K562 (cell line): ENCODE measurements at regions not wholly inside any gene's neighbourhood (a gene's known extent, or its start where the extent isn't known, plus 50 kb on each side); places are given as distances from the start of the nearest gene placed in this dataset.

Experiments used
- ATAC-seq: fragments of 200-7000 bp; cut with Tn5 transposase; 3 replicates; pipeline ENCODE4 v1.9.1; 2020; ENCODE audit warnings: moderate library complexity
- BruUV-seq: library from RNA; stranded (reverse); fragments of 400-500 nt; replicated peaks from 2 replicates; lab custom pipeline; 2021; lab: Mats Ljungman, UMichigan
- CTCF ChIA-PET: fragments of 300-600 bp; formaldehyde crosslinking; extraction: SDS; loops from one replicate; lab custom pipeline; 2021; ENCODE audit warnings: low intra/inter-chr PET ratio; lab: Yijun Ruan, JAX
- POLR2A ChIA-PET: fragments of 300-600, 350-650 bp; sonication (Branson Sonifier 250); formaldehyde crosslinking; extraction: SDS; loops from one replicate; lab custom pipeline; 2021; ENCODE audit warnings: antibody characterized with exemption, inconsistent platforms; lab: Yijun Ruan, JAX
- DNase-seq, 4 experiments: peaks; one replicate each; pipeline versions ENCODE4 v3.0.0 to v3.0.0-alpha.2; 2011 to 2018; ENCODE audit warnings: low spot score in 3 of 4, mixed read lengths in 3 of 4; ENCODE audit errors: extremely low read depth in 1 of 4
- FAIRE-seq: peaks from 2 replicates; lab custom pipeline; 2011; peaks lifted over from hg19 to GRCh38; lab: Jason Lieb, UNC
- H2AFZ ChIP-seq: 2 replicates; pipeline ENCODE4 v1.6.0; 2011; ENCODE audit warnings: low read depth, low read length, control low read depth, inconsistent platforms
- H3K27ac ChIP-seq: fragments of 200-600 bp; 3 replicates; pipeline ENCODE4 v1.8.0; 2011; ENCODE audit warnings: low read depth, mild to moderate bottlenecking, control low read depth, inconsistent platforms, low read length, moderate library complexity, mixed read lengths; ENCODE audit errors: extremely low read depth
- H3K27me3 ChIP-seq, 2 experiments: fragments of 300-600 bp in 1 of 2; 2 replicates in 1 of 2; 3 replicates in 1 of 2; pipeline versions ENCODE4 v1.6.0 to v1.8.0; 2011; ENCODE audit warnings: inconsistent platforms in 2 of 2, low read length in 2 of 2, mild to moderate bottlenecking in 1 of 2, mixed read lengths in 1 of 2, moderate library complexity in 1 of 2; ENCODE audit not compliant: control insufficient read depth in 2 of 2, insufficient read depth in 2 of 2
- H3K36me3 ChIP-seq: fragments of 300-600 bp; 3 replicates; pipeline ENCODE4 v1.8.0; 2011; ENCODE audit warnings: mild to moderate bottlenecking, low read length, inconsistent platforms; ENCODE audit not compliant: control insufficient read depth, insufficient read depth
- H3K4me1 ChIP-seq, 2 experiments: fragments of 200-600 bp in 1 of 2; replicated peaks in 1 of 2; 2 replicates in 1 of 2; 3 replicates in 1 of 2; pipeline versions ENCODE4 v1.5.1 to v1.8.0; 2011; ENCODE audit warnings: inconsistent platforms in 2 of 2, low read length in 2 of 2, mild to moderate bottlenecking in 1 of 2, mixed read lengths in 1 of 2, moderate library complexity in 1 of 2; ENCODE audit not compliant: control insufficient read depth in 2 of 2, insufficient read depth in 2 of 2
- H3K4me2 ChIP-seq: 2 replicates; pipeline ENCODE4 v1.6.1; 2011; ENCODE audit warnings: low read length, control low read depth, inconsistent platforms, mixed read lengths; ENCODE audit not compliant: insufficient read depth
- H3K4me3 ChIP-seq: fragments of 200-600 bp; sonication (generic), shearing (Covaris generic); 2 replicates; pipeline ENCODE4 v1.5.1; 2016; ENCODE audit warnings: control low read depth, inconsistent platforms
- H3K79me2 ChIP-seq: fragments of 200-600 bp; 3 replicates; pipeline ENCODE4 v1.8.0; 2011; ENCODE audit warnings: low read length, inconsistent platforms; ENCODE audit not compliant: control insufficient read depth, insufficient read depth
- H3K9ac ChIP-seq, 2 experiments: 2 replicates each; pipeline versions ENCODE4 v1.6.0 to v1.6.1; 2011; ENCODE audit warnings: low read depth in 2 of 2, low read length in 2 of 2, control low read depth in 1 of 2, inconsistent platforms in 1 of 2, mild to moderate bottlenecking in 1 of 2, mixed read lengths in 1 of 2; ENCODE audit not compliant: insufficient read depth in 1 of 2
- H3K9me1 ChIP-seq: one replicate; pipeline ENCODE4 v1.6.0; 2011; ENCODE audit warnings: inconsistent platforms, mild to moderate bottlenecking, low read length, moderate library complexity; ENCODE audit not compliant: control insufficient read depth, insufficient read depth
- H3K9me3 ChIP-seq: replicated peaks from 2 replicates; pipeline ENCODE4 v1.5.1; 2011; ENCODE audit warnings: low read depth, low read length, inconsistent platforms; ENCODE audit not compliant: control insufficient read depth, insufficient read depth
- H4K20me1 ChIP-seq: replicated peaks from 2 replicates; pipeline ENCODE4 v1.6.1; 2011; ENCODE audit warnings: low read length, inconsistent platforms, mixed read lengths; ENCODE audit not compliant: control insufficient read depth, insufficient read depth
- BRD4 ChIP-seq: fragments of 200-600 bp; sonication (generic); IDR thresholded peaks from 2 replicates; pipeline ENCODE4 v1.6.1; 2017; ENCODE audit warnings: inconsistent platforms
- CHD4 ChIP-seq: fragments of 200-600 bp; sonication (generic); IDR thresholded peaks from 3 replicates; pipeline ENCODE4 v1.6.1; 2012; ENCODE audit warnings: low read depth, mild to moderate bottlenecking, mixed read lengths, low read length, inconsistent platforms; ENCODE audit not compliant: insufficient read depth, insufficient replicate concordance, poor library complexity, severe bottlenecking
- DMBX1 ChIP-seq: fragments of 250-450 bp; sonication (Bioruptor Pico); IDR thresholded peaks from 2 replicates; pipeline ENCODE4 v1.8.0; 2022; ENCODE audit warnings: inconsistent platforms, mild to moderate bottlenecking, moderate library complexity, borderline replicate concordance
- MYBL2 ChIP-seq, 2 experiments: fragments of 450-650 bp in 1 of 2; sonication (generic) in 1 of 2; formaldehyde crosslinking in 1 of 2; IDR thresholded peaks; 2 replicates each; pipeline versions ENCODE4 v1.6.1 to v1.8.1; 2017 to 2022; ENCODE audit warnings: borderline replicate concordance in 1 of 2, inconsistent platforms in 1 of 2, low read depth in 1 of 2, mild to moderate bottlenecking in 1 of 2, missing genetic modification reagents in 1 of 2, moderate library complexity in 1 of 2
- NR1H2 ChIP-seq: sonication (generic); formaldehyde crosslinking; IDR thresholded peaks from 2 replicates; pipeline ENCODE4 v1.4.0; 2020; ENCODE audit warnings: mild to moderate bottlenecking, missing genetic modification reagents
- TAF7 ChIP-seq: fragments of 450-650 bp; IDR thresholded peaks from 2 replicates; pipeline ENCODE4 v1.6.1; 2016; ENCODE audit warnings: missing genetic modification characterization, missing compliant biosample characterization
- U2AF1 ChIP-seq: fragments of 200-400 bp; formaldehyde crosslinking; optimal IDR thresholded peaks from 2 replicates; pipeline ENCODE3; 2017; ENCODE audit warnings: mild to moderate bottlenecking, low read depth, low read length, moderate library complexity
- YBX1 ChIP-seq: fragments of 450-650 bp; IDR thresholded peaks from 2 replicates; pipeline ENCODE4 v1.7.1; 2016; ENCODE audit warnings: mild to moderate bottlenecking
- ZC3H4 ChIP-seq: sonication (generic); formaldehyde crosslinking; IDR thresholded peaks from 2 replicates; pipeline ENCODE4 v1.9.0; 2021; ENCODE audit warnings: missing genetic modification reagents, borderline replicate concordance
- ZKSCAN3 ChIP-seq: fragments of 250-450 bp; sonication (Bioruptor Pico); IDR thresholded peaks from 2 replicates; pipeline ENCODE4 v1.4.0; 2020
- ZNF146 ChIP-seq: IDR thresholded peaks from one replicate; pipeline ENCODE4 v1.6.1; 2018; ENCODE audit warnings: missing compliant biosample characterization; ENCODE audit not compliant: unreplicated experiment
- ZNF224 ChIP-seq: sonication (generic); formaldehyde crosslinking; IDR thresholded peaks from 2 replicates; pipeline ENCODE4 v1.8.0; 2022; ENCODE audit warnings: mild to moderate bottlenecking, missing genetic modification reagents
- WGBS: fragments of 100-300 bp; shearing (Covaris generic); methylation state at CpG from one replicate; pipeline ENCODE4 v1.1.6; 2016; ENCODE audit warnings: low coverage, mixed read lengths; ENCODE audit not compliant: insufficient coverage; ENCODE audit errors: missing lambda C conversion rate; 5-methylcytosine and 5-hydroxymethylcytosine counted together
- in situ Hi-C: fragments of 300-500 bp; cut with MboI; formaldehyde crosslinking; loops from 4 replicates; pipeline ENCODE4 v1.15.0; 2018; ENCODE audit warnings: inconsistent platforms, mixed read lengths
- intact Hi-C: fragments of 100-400 bp; cut with micrococcal nuclease; formaldehyde crosslinking; loops from 2 replicates; pipeline ENCODE4 v1.14.2; 2022
- TF ChIP-seq, protein P1 (sequence below): fragments of 250-450 bp; sonication (Bioruptor Pico); IDR thresholded peaks from 2 replicates; pipeline ENCODE4 v1.9.0; 2021; ENCODE audit warnings: mild to moderate bottlenecking
- TF ChIP-seq, protein P2 (sequence below): fragments of 450-650 bp; formaldehyde crosslinking; IDR thresholded peaks from 2 replicates; pipeline ENCODE4 v1.4.0; 2020; ENCODE audit warnings: mild to moderate bottlenecking, moderate library complexity
- TF ChIP-seq, protein P3 (sequence below): fragments of 250-450 bp; sonication (Bioruptor Pico); IDR thresholded peaks from 2 replicates; pipeline ENCODE4 v1.5.0; 2021; ENCODE audit warnings: mild to moderate bottlenecking, moderate library complexity
- TF ChIP-seq, protein P4 (sequence below): fragments of 450-650 bp; conservative IDR thresholded peaks from 2 replicates; pipeline ENCODE4 v1.6.1; 2016; ENCODE audit warnings: missing genetic modification characterization, low read depth, mild to moderate bottlenecking, control low read depth, missing compliant biosample characterization

DNA sequence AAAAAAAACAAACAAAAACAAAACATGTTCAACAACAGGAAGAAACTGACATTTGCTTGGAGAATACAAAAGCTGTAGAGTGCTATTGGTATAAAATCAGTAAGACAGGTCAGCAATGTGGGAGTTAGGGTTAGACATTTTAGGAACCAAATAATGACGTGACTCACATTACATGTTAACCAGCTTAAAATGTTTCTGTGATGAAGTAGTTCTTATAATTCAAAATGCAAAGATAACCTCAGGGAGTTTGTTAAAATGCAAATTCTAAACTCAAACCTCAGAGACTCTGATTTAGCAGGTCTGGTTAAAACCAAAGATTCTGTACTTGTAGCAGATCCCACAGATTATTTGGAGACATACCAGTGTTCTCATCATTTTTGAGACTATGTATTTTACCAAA, 549.4 kb upstream of the SLITRK1 start (continued):
- TF ChIP-seq, protein P1, sequence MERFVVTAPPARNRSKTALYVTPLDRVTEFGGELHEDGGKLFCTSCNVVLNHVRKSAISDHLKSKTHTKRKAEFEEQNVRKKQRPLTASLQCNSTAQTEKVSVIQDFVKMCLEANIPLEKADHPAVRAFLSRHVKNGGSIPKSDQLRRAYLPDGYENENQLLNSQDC (CRISPR knock-in tag) = no peak
- TF ChIP-seq MYBL2 (IDR thresholded peaks at IDR 0.05; ENCODE audit: low read depth) = no peak
- no peak for TF ChIP-seq MYBL2 (CRISPR knock-in tag; IDR thresholded peaks at IDR 0.05; ENCODE audit: borderline replicate concordance)
- no peak for TF ChIP-seq ZC3H4 (CRISPR knock-in tag)
- TF ChIP-seq, protein P2, sequence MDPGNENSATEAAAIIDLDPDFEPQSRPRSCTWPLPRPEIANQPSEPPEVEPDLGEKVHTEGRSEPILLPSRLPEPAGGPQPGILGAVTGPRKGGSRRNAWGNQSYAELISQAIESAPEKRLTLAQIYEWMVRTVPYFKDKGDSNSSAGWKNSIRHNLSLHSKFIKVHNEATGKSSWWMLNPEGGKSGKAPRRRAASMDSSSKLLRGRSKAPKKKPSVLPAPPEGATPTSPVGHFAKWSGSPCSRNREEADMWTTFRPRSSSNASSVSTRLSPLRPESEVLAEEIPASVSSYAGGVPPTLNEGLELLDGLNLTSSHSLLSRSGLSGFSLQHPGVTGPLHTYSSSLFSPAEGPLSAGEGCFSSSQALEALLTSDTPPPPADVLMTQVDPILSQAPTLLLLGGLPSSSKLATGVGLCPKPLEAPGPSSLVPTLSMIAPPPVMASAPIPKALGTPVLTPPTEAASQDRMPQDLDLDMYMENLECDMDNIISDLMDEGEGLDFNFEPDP (CRISPR knock-in tag) = no peak

DNA sequence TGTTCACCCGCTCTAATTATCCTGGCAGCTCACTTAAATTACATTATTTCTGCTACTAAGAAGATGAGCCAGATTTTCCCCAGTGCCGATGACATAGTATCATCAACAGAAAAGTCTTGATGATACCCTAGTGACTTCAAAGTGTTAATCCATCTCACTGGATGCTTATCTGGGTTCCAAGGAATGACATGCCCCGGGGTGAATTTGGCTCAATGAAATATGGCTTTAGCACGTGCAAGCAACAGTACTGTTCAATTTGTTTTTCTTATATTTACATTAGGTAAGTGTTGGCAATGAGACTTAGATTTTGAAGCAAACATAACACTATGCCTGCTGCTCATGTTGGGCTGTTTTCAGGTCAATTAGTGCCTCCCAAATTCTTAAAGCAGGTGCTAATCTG, 548.2 kb upstream of the SLITRK1 start:
- H3K36me3 ChIP-seq = no peaks in the 10 kb centered on the region
- H3K4me3 ChIP-seq = no peak overlapping the region
- no TSS peak for BruUV-seq
- POLR2A ChIA-PET = no interaction called here
- H3K4me1 ChIP-seq = no peaks in the 10 kb centered on the region
- H3K9me1 ChIP-seq = no peaks in the 10 kb centered on the region
- 3% methylated on average over 3 of the region's 4 CpGs for WGBS
- no peak for FAIRE-seq
- H3K9me3 ChIP-seq = no peaks in the 10 kb centered on the region
- no peak overlapping the region for H3K27ac ChIP-seq
- H3K9ac ChIP-seq = no peak overlapping the region
- DNase-seq = no peak
- no peaks in the 10 kb centered on the region for H4K20me1 ChIP-seq
- in situ Hi-C loops = no loop called here
- H2AFZ ChIP-seq = no peak overlapping the region
- no peaks in the 10 kb centered on the region for H3K27me3 ChIP-seq
- intact Hi-C loops = no loop called here
- ATAC-seq = no peak
- H3K4me2 ChIP-seq = no peak overlapping the region
- no peaks in the 10 kb centered on the region for H3K79me2 ChIP-seq
- CTCF ChIA-PET = no interaction called here
- TF ChIP-seq ZKSCAN3 (CRISPR knock-in tag) = no peak
- TF ChIP-seq BRD4 = no peak
- no peak for TF ChIP-seq YBX1
- no peak for TF ChIP-seq DMBX1 (CRISPR knock-in tag)
- TF ChIP-seq TAF7 (tag) = no peak
- TF ChIP-seq NR1H2 (CRISPR knock-in tag) = no peak
- TF ChIP-seq, protein P3, sequence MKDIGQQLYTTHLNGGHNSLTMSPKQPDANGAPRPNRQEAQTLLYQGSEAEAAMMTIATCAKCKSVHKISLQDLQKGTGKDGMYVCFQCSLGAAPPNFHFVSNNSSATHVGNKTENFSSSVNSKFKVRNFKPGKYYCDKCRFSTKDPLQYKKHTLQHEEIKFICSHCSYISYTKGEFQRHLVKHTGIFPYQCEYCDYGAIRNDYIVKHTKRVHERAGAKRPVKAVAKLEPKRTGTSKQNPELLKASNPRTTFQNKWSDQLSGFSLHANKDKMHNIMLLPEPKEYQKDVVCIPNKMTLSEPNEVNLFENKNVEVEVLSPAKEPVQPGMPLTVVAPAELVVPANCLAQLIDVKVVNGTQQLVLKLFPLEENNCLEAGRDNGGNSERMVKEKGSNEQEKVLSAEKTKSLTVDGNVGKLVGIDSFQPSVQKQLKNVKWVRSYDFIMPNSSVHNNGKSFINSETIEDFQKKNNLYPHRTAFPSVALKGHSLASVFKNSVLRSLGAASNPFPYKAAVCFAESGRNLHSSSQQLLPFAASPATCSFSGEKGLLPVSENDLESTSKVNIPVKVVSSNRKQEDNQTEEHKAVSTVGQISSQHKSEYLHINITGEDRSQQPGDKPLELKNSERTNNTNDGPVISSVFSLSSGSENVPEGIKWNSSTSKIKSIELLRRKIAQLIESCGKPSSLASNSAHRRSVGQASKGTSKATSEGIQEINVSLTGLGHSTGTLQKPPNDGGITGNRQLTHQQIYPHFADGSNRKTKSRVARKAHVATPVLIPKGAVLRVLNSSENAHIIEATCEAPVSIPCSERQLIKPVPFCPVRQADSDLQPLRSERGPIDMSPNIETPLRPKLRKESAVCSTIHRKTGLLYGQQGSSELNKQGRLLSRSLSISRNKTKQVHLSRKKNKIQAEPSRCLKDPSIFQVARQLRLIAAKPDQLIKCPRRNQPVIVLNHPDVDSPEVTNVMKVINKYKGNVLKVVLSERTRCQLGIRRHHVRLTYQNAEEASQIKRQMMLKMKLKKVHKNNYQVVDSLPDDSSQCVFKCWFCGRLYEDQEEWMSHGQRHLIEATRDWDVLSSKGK (CRISPR knock-in tag) = no peak
- TF ChIP-seq, protein P4, sequence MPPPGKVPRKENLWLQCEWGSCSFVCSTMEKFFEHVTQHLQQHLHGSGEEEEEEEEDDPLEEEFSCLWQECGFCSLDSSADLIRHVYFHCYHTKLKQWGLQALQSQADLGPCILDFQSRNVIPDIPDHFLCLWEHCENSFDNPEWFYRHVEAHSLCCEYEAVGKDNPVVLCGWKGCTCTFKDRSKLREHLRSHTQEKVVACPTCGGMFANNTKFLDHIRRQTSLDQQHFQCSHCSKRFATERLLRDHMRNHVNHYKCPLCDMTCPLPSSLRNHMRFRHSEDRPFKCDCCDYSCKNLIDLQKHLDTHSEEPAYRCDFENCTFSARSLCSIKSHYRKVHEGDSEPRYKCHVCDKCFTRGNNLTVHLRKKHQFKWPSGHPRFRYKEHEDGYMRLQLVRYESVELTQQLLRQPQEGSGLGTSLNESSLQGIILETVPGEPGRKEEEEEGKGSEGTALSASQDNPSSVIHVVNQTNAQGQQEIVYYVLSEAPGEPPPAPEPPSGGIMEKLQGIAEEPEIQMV (tag) = no peak
- TF ChIP-seq U2AF1 = no peak
- TF ChIP-seq CHD4 = no peak
- no peak for TF ChIP-seq ZNF146 (CRISPR knock-in tag)
- no peak for TF ChIP-seq ZNF224 (CRISPR knock-in tag)
